ENCODE measurements at regions not wholly inside any gene's neighbourhood (a gene's known extent, or its start where the extent isn't known, plus 50 kb on each side); places are given as distances from the start of the nearest gene placed in this dataset.

GRCh38 chrX:28085653-28086052 is 104.4 kb upstream of the DCAF8L1 start:
- DNase-seq (ENCODE audit: extremely low read depth in 1 of 11, low read depth in 9 of 11, low spot score in 4 of 11) = no peak

GRCh38 chrX:28058901-28059300 is 77.7 kb upstream of the DCAF8L1 start:
- DNase-seq (ENCODE audit: extremely low read depth in 1 of 11, low read depth in 9 of 11, low spot score in 4 of 11) = peak in 1 of 11 donors; percentile 1

- DNase-seq (ENCODE audit: extremely low read depth in 1 of 11, low read depth in 9 of 11, low spot score in 4 of 11) = no peak
Measured at GRCh38 chrX:28042826-28043564, 61.7 kb upstream of the DCAF8L1 start.

- DNase-seq (ENCODE audit: extremely low read depth in 1 of 11, low read depth in 9 of 11, low spot score in 4 of 11) = no peak
Measured at GRCh38 chrX:28042260-28042659, 61.0 kb upstream of the DCAF8L1 start.

- DNase-seq (ENCODE audit: extremely low read depth in 1 of 11, low read depth in 9 of 11, low spot score in 4 of 11) = no peak
Measured at GRCh38 chrX:28039258-28039657, 58.0 kb upstream of the DCAF8L1 start.
